ENCODE measurements at regions not wholly inside any gene's neighbourhood (a gene's known extent, or its start where the extent isn't known, plus 50 kb on each side); places are given as distances from the start of the nearest gene placed in this dataset.
"Not testable (repeated sequence)": the region's sequence is repeated elsewhere in the genome, so short reads cannot be mapped to it uniquely, and the experiment has no call there.

DNA sequence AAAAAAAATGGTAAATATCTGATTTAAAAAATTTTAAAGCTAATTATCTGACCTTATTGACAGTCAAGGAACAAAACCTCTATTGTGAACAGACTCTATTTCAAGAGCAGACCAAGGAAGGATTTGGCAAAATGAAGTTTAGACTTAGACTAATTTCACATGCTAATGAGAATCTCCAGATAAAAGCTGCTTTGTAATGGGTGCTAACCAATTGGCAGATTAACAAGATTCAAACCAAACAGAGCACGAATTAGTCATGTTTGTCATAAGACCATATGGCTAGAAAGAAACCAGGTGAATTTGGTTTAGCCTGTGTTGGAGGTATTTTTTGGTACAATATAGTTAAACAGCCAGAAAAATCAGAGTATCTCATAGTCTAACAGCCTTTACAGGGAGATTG is 429.1 kb upstream of the NFE2L3 start:
- no peak for DNase-seq

GRCh38 chr7:25725451-25725850 is 426.5 kb upstream of the NFE2L3 start:
- no peak for DNase-seq

- DNase-seq: no peak
Observed at GRCh38 chr7:25726170-25726780, 425.7 kb upstream of the NFE2L3 start.

- DNase-seq: no peak
Observed at GRCh38 chr7:25726781-25727311, 425.2 kb upstream of the NFE2L3 start.

GRCh38 chr7:25727446-25727845 is 424.6 kb upstream of the NFE2L3 start:
- no peak for DNase-seq

- DNase-seq: no peak
Observed at GRCh38 chr7:25727876-25728275, 424.1 kb upstream of the NFE2L3 start.

- no peak for DNase-seq
Observed at GRCh38 chr7:25731068-25731845, 420.7 kb upstream of the NFE2L3 start.

DNA sequence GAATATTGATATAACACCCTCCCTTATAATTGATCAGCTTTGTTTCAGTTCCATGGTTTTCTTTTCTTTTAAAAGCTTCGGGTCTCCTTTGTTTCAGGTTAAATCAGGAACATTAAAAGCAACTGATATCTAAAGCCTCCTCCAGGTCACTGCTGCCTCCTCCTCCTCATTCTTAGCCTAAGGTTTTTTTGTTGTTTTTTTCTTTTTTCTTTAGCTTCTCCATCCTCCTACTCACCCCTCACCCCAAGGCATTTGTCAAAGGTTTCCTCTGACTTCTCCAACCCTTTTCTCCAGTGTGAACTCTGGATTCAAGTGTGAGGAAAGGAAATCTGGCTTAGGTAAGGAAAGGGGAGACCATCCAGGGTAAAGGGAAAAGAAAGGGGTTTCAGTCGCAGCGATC is 420.2 kb upstream of the NFE2L3 start:
- DNase-seq: no peak

DNA sequence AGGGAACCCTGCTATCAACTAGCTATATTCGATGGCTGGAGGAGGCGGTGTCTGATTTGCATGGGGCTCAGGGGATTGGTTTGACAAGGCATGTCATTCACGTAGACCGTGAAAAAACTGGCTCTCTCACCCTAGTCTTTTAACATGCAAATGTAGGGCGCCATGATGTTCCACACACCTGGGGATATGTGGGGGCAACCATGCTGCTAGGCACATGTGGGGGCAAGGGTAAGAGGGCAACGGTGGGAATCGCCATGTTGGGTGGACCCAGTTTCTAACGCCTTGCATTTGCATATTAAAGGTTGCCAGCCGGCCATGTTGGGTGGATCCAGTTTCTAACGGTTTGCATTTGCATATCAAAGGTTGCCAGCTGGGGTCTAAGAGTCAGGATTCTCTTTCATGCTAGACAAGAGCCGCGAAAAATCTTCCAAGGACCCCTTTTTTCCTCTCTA is 419.2 kb upstream of the NFE2L3 start:
- DNase-seq: peak; percentile 7

- no peak for DNase-seq
Observed at GRCh38 chr7:25735674-25736242, 416.2 kb upstream of the NFE2L3 start.

DNA sequence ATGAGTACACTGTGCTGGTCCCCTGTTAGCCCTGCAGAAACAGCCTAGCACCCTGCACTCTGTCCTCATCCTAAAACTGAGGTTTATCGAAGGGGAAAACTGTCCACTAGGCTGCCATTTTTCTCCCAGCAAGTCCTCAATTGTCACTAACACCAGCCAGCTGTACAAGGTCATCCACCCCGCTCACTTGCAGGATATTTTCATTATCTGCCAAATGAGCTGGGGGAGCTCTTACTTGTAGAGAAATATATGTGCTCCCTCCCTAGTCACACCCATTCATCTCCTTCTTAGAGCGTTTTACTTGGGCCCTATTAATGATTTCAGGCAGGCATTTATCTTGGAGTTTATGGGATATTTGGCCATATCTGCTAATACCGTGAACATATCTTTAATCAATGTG is 413.5 kb upstream of the NFE2L3 start:
- DNase-seq: no peak

- DNase-seq: no peak
Observed at GRCh38 chr7:25739143-25739542, 412.9 kb upstream of the NFE2L3 start.

DNA sequence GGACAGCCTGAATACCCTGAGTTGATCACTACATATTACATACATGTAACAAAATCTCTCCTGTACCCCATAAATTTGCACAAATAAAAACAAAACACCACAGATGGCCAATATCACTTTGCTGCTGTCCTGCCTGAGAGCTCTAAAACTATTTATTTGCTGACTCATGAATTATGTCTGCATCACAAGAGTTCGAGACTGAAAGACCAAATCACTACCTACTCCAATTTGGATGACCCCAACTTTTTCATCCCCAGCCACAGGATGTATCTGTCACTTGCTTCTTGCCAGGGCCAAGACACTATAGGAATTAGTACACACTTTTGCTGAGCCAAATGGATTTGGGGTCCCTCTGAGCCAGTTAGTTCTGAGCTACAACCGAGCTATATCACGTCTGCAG is 409.7 kb upstream of the NFE2L3 start:
- no peak for DNase-seq

- not testable (repeated sequence) for DNase-seq
Observed at GRCh38 chr7:25743670-25744451, 408.1 kb upstream of the NFE2L3 start.

- no peak for DNase-seq
Observed at GRCh38 chr7:25750744-25751508, 401.1 kb upstream of the NFE2L3 start.

DNA sequence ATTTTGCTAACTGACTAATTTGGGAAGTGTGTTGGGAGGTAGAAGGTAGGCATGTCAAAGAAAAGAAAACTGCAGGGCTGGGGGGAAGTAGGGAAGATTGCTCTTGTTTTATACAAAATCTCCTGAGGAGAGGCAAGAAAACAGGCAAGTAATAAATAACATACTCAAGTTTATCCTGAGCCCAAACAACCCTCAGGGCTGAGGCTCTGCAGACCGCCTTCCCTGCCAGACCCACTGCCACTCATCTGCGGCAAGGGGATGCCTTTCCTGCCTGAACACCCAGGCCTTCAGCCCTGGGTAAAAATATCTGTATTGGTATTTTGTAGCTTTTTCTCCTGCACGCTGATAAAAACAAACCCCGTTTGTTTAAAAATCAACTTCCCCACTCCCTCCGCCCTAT is 399.8 kb upstream of the NFE2L3 start:
- no peak for DNase-seq

DNA sequence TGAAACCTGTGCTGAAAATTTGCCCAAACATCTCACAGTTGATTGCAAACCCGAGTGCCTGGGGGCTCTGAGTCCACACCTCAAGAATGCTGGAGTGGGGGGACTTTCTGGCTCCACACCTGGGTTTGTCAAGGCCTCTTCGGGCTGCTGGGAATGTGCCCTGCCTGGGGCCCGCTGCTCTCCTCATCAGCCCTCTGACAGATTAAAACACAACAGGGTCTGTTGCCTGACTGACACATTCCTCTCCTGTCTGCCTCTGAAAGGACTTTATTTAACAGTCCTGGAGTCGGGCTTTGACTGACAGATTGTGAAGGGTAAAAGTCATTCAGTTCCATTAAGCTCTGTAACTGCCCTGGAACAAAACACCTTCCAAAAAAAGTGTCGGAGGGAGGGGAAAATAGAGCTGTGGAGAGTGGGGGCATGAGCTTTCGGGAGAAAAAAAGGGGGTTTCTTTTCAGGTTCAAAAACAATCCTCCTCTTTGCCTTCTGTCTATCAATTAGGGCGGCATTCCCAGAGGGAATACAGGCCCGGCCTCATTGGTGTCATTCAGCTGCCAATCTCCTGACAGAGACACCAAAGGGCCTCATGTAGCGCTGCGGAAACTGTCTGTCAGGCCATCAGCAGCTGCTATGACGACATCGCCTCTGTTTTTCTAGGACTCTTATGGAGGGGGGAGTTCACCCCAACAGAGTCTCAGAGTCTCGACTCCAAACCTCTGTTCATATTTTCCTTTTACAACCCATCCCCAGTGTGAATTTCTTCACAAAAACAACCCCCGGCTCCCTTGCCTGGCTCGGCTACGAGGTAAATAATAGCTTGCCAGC is 398.8 kb upstream of the NFE2L3 start:
- DNase-seq: no peak

- no peak for DNase-seq
Observed at GRCh38 chr7:25753837-25754236, 398.2 kb upstream of the NFE2L3 start.

DNA sequence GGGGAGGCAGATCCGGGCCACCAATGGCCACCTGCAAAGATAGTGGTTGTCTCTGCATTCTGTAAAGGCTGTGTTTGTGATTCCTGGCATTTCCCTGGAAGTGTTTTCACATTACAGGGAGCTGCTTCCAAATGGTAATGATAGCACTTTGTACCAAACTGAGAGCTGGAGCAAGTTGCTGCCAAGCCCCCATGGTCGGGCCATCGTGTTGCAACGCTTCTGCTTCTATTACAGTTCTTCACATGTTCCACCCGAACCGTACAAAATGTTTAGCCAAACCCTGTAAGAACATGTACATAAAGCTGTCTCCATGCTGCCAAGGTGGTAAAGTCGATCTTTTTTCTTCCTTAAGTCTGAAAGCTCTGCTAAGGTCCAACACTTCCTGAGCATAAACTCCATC is 397.7 kb upstream of the NFE2L3 start:
- DNase-seq: no peak

- DNase-seq: no peak
Observed at GRCh38 chr7:25754751-25755150, 397.2 kb upstream of the NFE2L3 start.

GRCh38 chr7:25756601-25757000 is 395.4 kb upstream of the NFE2L3 start:
- no peak for DNase-seq

- DNase-seq: peak; percentile 34
Observed at GRCh38 chr7:25758559-25758958, 393.4 kb upstream of the NFE2L3 start.

Measured in NCI-H526 treated with DMSO at 0.1 percent for 48 hours (cell line).